ENCODE measurements at regions not wholly inside any gene's neighbourhood (a gene's known extent, or its start where the extent isn't known, plus 50 kb on each side); places are given as distances from the start of the nearest gene placed in this dataset.

DNA sequence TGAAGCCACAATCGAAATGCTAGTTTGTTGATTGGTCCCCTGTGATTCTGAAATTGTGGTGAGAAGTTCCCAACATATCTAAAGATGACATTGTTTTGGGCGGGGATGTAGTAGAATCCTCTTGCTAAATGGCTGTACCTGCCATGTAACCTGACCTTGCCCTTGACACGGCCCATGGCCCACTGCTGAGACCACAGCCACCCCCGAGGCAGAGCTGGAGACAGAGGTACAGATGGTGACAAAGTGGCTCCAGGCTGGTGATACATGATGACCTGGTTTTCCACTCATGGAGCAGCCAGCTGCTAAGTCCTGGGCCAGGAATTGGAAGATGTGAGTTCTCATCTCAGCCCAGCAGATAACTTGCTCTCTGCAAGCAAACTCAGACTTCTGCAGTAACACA, 226.5 kb downstream of the FOXD2 start:
- TF ChIP-seq POLR2AphosphoS5 (IDR thresholded peaks at IDR 0.05; ENCODE audit: low read depth, low read length) (no peak), TAF1 (IDR thresholded peaks at IDR 0.05; ENCODE audit: borderline replicate concordance, insufficient read depth, low read length) (no peak), SIN3A (IDR thresholded peaks at IDR 0.05; ENCODE audit: borderline replicate concordance, insufficient read depth, low read length) (no peak), FOXP2 (optimal IDR thresholded peaks at IDR 0.05; ENCODE audit: borderline replicate concordance, extremely low read depth, extremely low read length, insufficient read depth) (no peak)
- TF ChIP-seq, protein P1, sequence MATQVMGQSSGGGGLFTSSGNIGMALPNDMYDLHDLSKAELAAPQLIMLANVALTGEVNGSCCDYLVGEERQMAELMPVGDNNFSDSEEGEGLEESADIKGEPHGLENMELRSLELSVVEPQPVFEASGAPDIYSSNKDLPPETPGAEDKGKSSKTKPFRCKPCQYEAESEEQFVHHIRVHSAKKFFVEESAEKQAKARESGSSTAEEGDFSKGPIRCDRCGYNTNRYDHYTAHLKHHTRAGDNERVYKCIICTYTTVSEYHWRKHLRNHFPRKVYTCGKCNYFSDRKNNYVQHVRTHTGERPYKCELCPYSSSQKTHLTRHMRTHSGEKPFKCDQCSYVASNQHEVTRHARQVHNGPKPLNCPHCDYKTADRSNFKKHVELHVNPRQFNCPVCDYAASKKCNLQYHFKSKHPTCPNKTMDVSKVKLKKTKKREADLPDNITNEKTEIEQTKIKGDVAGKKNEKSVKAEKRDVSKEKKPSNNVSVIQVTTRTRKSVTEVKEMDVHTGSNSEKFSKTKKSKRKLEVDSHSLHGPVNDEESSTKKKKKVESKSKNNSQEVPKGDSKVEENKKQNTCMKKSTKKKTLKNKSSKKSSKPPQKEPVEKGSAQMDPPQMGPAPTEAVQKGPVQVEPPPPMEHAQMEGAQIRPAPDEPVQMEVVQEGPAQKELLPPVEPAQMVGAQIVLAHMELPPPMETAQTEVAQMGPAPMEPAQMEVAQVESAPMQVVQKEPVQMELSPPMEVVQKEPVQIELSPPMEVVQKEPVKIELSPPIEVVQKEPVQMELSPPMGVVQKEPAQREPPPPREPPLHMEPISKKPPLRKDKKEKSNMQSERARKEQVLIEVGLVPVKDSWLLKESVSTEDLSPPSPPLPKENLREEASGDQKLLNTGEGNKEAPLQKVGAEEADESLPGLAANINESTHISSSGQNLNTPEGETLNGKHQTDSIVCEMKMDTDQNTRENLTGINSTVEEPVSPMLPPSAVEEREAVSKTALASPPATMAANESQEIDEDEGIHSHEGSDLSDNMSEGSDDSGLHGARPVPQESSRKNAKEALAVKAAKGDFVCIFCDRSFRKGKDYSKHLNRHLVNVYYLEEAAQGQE (IDR thresholded peaks at IDR 0.05; ENCODE audit: insufficient read depth in 1 of 2, low read depth in 2 of 2, low read length in 2 of 2): no peak
